Osteocyte (in vitro differentiated cells): ENCODE measurements at regions not wholly inside any gene's neighbourhood (a gene's known extent, or its start where the extent isn't known, plus 50 kb on each side); places are given as distances from the start of the nearest gene placed in this dataset.

Experiments used
- DNase-seq: peaks from one replicate; pipeline ENCODE4 v3.0.0; 2021; ENCODE audit warnings: mixed read lengths; ENCODE audit not compliant: unreplicated experiment; ENCODE audit errors: extremely low spot score
- H3K27ac Mint-ChIP-seq: one replicate; pipeline ENCODE4 v1.8.0; 2021; ENCODE audit warnings: mild to moderate bottlenecking, mixed read lengths; ENCODE audit not compliant: unreplicated experiment
- H3K27me3 Mint-ChIP-seq: one replicate; pipeline ENCODE4 v1.8.0; 2021; ENCODE audit warnings: mixed read lengths; ENCODE audit not compliant: unreplicated experiment
- H3K36me3 Mint-ChIP-seq: one replicate; pipeline ENCODE4 v1.8.0; 2021; ENCODE audit warnings: mixed read lengths; ENCODE audit not compliant: unreplicated experiment
- H3K4me1 Mint-ChIP-seq: one replicate; pipeline ENCODE4 v1.8.0; 2021; ENCODE audit warnings: mixed read lengths; ENCODE audit not compliant: unreplicated experiment
- H3K4me3 Mint-ChIP-seq: one replicate; pipeline ENCODE4 v1.8.0; 2021; ENCODE audit warnings: mild to moderate bottlenecking, moderate library complexity, mixed read lengths; ENCODE audit not compliant: unreplicated experiment
- H3K9me3 Mint-ChIP-seq: one replicate; pipeline ENCODE4 v1.8.0; 2021; ENCODE audit warnings: mixed read lengths; ENCODE audit not compliant: unreplicated experiment
- TF ChIP-seq, protein P1 (sequence below): fragments of 200-600 bp; sonication (generic); IDR thresholded peaks from 2 replicates; pipeline ENCODE4 v1.5.0; 2021; ENCODE audit warnings: antibody characterized with exemption, mild to moderate bottlenecking, moderate library complexity

DNA sequence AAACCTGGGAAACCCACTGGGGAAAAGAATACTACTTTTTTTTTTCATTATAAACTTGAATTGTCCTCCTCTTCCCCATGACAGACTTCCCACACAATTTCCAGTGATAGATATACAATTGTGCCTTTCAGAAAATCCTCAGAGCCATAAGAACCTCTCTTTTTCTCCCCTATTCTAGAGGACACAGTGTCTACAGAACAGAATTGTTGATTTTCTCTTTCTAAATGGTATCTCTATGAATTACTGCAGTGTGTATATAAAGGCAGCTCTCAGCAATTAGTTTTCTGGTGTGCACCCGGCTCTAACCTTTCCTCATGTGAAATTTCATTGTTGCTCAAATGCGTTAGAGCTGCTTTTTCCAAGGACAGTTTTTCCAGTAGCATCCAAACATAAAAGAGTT is 430.1 kb downstream of the TUSC7 start:
- DNase-seq, result no peak
- no peaks in the 10 kb centered on the region for H3K36me3 Mint-ChIP-seq
- no peak overlapping the region for H3K4me3 Mint-ChIP-seq
- H3K9me3 Mint-ChIP-seq, result no peaks in the 10 kb centered on the region
- H3K27ac Mint-ChIP-seq, result no peak overlapping the region
- H3K27me3 Mint-ChIP-seq, result no peaks in the 10 kb centered on the region
- peaks cover 16% of the 10 kb centered on the region for H3K4me1 Mint-ChIP-seq
- TF ChIP-seq, protein P1, sequence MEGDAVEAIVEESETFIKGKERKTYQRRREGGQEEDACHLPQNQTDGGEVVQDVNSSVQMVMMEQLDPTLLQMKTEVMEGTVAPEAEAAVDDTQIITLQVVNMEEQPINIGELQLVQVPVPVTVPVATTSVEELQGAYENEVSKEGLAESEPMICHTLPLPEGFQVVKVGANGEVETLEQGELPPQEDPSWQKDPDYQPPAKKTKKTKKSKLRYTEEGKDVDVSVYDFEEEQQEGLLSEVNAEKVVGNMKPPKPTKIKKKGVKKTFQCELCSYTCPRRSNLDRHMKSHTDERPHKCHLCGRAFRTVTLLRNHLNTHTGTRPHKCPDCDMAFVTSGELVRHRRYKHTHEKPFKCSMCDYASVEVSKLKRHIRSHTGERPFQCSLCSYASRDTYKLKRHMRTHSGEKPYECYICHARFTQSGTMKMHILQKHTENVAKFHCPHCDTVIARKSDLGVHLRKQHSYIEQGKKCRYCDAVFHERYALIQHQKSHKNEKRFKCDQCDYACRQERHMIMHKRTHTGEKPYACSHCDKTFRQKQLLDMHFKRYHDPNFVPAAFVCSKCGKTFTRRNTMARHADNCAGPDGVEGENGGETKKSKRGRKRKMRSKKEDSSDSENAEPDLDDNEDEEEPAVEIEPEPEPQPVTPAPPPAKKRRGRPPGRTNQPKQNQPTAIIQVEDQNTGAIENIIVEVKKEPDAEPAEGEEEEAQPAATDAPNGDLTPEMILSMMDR, result no peak

GRCh38 chr3:117141812-117142211 is 432.2 kb downstream of the TUSC7 start:
- H3K4me1 Mint-ChIP-seq, result peaks cover 29% of the 10 kb centered on the region
- H3K36me3 Mint-ChIP-seq, result no peaks in the 10 kb centered on the region
- DNase-seq, result no peak
- H3K27ac Mint-ChIP-seq, result no peak overlapping the region
- H3K4me3 Mint-ChIP-seq, result no peak overlapping the region
- TF ChIP-seq, protein P1, result no peak
- H3K9me3 Mint-ChIP-seq, result no peaks in the 10 kb centered on the region
- no peaks in the 10 kb centered on the region for H3K27me3 Mint-ChIP-seq

DNA sequence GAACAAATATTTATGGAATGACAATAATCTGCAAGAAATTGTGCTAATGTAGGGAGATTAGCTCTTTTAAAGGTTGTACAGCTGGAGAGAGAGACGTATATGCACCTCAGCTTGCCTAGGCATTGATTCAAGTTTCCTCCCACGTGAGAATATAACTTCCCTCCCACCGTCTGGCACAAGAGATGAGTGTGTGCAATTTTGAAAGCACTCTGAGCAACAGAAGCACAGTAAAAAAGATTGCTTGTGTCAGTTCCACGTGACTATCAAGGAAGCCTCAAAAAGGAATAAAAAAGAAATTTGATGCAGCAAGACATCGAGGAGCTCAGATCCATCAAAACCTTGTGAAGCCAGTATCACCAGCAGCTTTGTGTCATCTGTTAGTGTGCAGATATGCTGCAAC is 435.3 kb downstream of the TUSC7 start:
- no peaks in the 10 kb centered on the region for H3K36me3 Mint-ChIP-seq
- no peak overlapping the region for H3K4me3 Mint-ChIP-seq
- TF ChIP-seq, protein P1, result no peak
- peaks cover 27% of the 10 kb centered on the region for H3K4me1 Mint-ChIP-seq
- no peak for DNase-seq
- H3K27ac Mint-ChIP-seq, result no peak overlapping the region
- H3K9me3 Mint-ChIP-seq, result no peaks in the 10 kb centered on the region
- no peaks in the 10 kb centered on the region for H3K27me3 Mint-ChIP-seq

- peaks cover 27% of the 10 kb centered on the region for H3K4me1 Mint-ChIP-seq
- no peak overlapping the region for H3K27ac Mint-ChIP-seq
- TF ChIP-seq, protein P1, result no peak
- no peak overlapping the region for H3K4me3 Mint-ChIP-seq
- no peak for DNase-seq
- H3K9me3 Mint-ChIP-seq, result peaks cover under 1% of the 10 kb centered on the region
- no peaks in the 10 kb centered on the region for H3K36me3 Mint-ChIP-seq
- no peaks in the 10 kb centered on the region for H3K27me3 Mint-ChIP-seq
Measured at GRCh38 chr3:117145677-117146076, 436.1 kb downstream of the TUSC7 start.

DNA sequence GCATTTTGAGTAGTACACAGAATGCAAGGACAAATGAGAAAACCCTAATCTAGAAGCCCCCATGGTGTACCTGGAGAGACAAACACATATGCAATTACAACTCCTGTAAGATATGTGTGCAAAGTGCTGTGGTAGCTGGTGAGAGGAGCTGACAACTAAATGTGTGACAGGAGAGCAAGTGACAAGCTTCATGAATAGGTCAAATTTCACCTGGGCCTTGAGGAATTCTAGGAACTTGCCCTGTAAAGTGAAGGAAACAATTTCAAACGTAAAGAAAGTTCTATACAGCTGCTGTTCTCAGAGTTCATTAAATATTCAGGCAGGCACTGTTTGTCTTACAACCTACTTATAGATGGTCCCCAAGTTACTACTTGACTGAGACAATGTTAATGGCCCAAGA is 437.0 kb downstream of the TUSC7 start:
- no peak for DNase-seq
- H3K27ac Mint-ChIP-seq, result no peak overlapping the region
- TF ChIP-seq, protein P1, result no peak
- peaks cover 32% of the 10 kb centered on the region for H3K4me1 Mint-ChIP-seq
- H3K36me3 Mint-ChIP-seq, result no peaks in the 10 kb centered on the region
- H3K9me3 Mint-ChIP-seq, result peaks cover 6% of the 10 kb centered on the region
- H3K27me3 Mint-ChIP-seq, result no peaks in the 10 kb centered on the region
- no peak overlapping the region for H3K4me3 Mint-ChIP-seq
